DOHH2 (cell line): ENCODE measurements at regions not wholly inside any gene's neighbourhood (a gene's known extent, or its start where the extent isn't known, plus 50 kb on each side); places are given as distances from the start of the nearest gene placed in this dataset.

Experiments
- H3F3A ChIP-seq: fragments of 200-600 bp; sonication (generic), shearing (Covaris generic); 2 replicates; pipeline ENCODE4 v1.6.0; 2016; ENCODE audit warnings: antibody characterized with exemption, mild to moderate bottlenecking; ENCODE audit not compliant: control insufficient read depth, insufficient read depth
- H3K27ac ChIP-seq: fragments of 200-600 bp; sonication (generic); 2 replicates; pipeline ENCODE4 v1.5.1; 2014; ENCODE audit warnings: low read depth, mild to moderate bottlenecking, low read length, moderate library complexity
- H3K27me3 ChIP-seq: fragments of 200-600 bp; sonication (generic); 2 replicates; pipeline ENCODE4 v1.6.1; 2014; ENCODE audit warnings: mild to moderate bottlenecking, low read length, mixed read lengths; ENCODE audit not compliant: control insufficient read depth
- H3K36me3 ChIP-seq: fragments of 200-600 bp; sonication (generic); 2 replicates; pipeline ENCODE4 v1.6.1; 2014; ENCODE audit warnings: mild to moderate bottlenecking, low read length, moderate library complexity, mixed read lengths; ENCODE audit not compliant: control insufficient read depth
- H3K4me1 ChIP-seq: fragments of 200-600 bp; sonication (generic); 2 replicates; pipeline ENCODE4 v1.6.1; 2014; ENCODE audit warnings: mild to moderate bottlenecking, low read length, mixed read lengths; ENCODE audit not compliant: control insufficient read depth
- H3K4me2 ChIP-seq: fragments of 200-600 bp; sonication (generic); 2 replicates; pipeline ENCODE4 v1.6.0; 2014; ENCODE audit warnings: mild to moderate bottlenecking, low read length, moderate library complexity
- H3K4me3 ChIP-seq: fragments of 200-600 bp; sonication (generic); 2 replicates; pipeline ENCODE4 v1.5.1; 2014; ENCODE audit warnings: mild to moderate bottlenecking, low read length, mixed read lengths
- H3K79me2 ChIP-seq: fragments of 200-600 bp; sonication (generic); 2 replicates; pipeline ENCODE4 v1.6.1; 2014; ENCODE audit warnings: mild to moderate bottlenecking, low read length, mixed read lengths; ENCODE audit not compliant: control insufficient read depth
- H3K9me2 ChIP-seq: fragments of 200-600 bp; sonication (generic); replicated peaks from 2 replicates; pipeline ENCODE4 v1.6.1; 2014; ENCODE audit warnings: mild to moderate bottlenecking, low read length, mixed read lengths; ENCODE audit not compliant: control insufficient read depth
- H3K9me3 ChIP-seq: fragments of 200-600 bp; sonication (generic); 2 replicates; pipeline ENCODE4 v1.6.1; 2014; ENCODE audit warnings: antibody characterized with exemption, low read length, mixed read lengths; ENCODE audit not compliant: control insufficient read depth, insufficient read depth
- H4K20me1 ChIP-seq: fragments of 200-600 bp; sonication (generic); 2 replicates; pipeline ENCODE4 v1.6.0; 2014; ENCODE audit warnings: low read depth, mild to moderate bottlenecking, antibody characterized with exemption, low read length, moderate library complexity; ENCODE audit not compliant: control insufficient read depth, insufficient read depth
- CTCF ChIP-seq: fragments of 200-600 bp; sonication (generic); IDR thresholded peaks from one replicate; pipeline ENCODE4 v1.5.1; 2014; ENCODE audit warnings: antibody characterized with exemption, mild to moderate bottlenecking, low read depth, low read length; ENCODE audit not compliant: poor library complexity, severe bottlenecking
- EZH2phosphoT487 ChIP-seq: fragments of 200-600 bp; sonication (generic); IDR thresholded peaks from 2 replicates; pipeline ENCODE4 v1.6.1; 2017; ENCODE audit warnings: borderline replicate concordance, mild to moderate bottlenecking, antibody characterized with exemption, low read length, moderate library complexity, mixed read lengths

DNA sequence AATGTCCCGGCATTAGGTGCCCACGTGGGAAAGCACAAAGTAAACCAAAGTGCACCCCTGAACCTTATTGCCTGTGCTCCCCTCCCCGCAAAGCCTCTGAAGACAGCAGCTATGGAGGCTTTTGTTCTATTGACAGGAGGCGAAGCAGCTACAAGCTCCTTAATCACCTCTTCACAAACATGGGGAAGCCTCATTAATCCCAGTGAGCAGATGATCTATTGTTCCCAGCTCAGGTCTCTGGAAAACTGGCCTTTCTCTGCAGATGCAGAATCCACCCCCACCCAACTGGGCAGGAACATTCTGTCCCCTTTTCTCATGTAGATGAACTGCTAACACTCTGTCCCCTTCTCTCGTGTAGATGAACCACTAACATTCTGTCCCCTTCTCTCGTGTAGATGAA is 190.5 kb upstream of the CSF3R start:
- no peaks in the 10 kb centered on the region for H3K36me3 ChIP-seq
- H4K20me1 ChIP-seq, result no peaks in the 10 kb centered on the region
- H3K4me2 ChIP-seq, result no peak overlapping the region
- H3K4me1 ChIP-seq, result no peaks in the 10 kb centered on the region
- H3K9me2 ChIP-seq, result no peaks in the 10 kb centered on the region
- H3K27me3 ChIP-seq, result peaks cover 9% of the 10 kb centered on the region
- H3K79me2 ChIP-seq, result no peaks in the 10 kb centered on the region
- no peak overlapping the region for H3K4me3 ChIP-seq
- H3F3A ChIP-seq, result no peaks in the 10 kb centered on the region
- H3K9me3 ChIP-seq, result no peaks in the 10 kb centered on the region
- H3K27ac ChIP-seq, result no peak overlapping the region
- TF ChIP-seq EZH2phosphoT487, result no peak
- TF ChIP-seq CTCF, result no peak

GRCh38 chr1:36669262-36669661 is 186.5 kb upstream of the CSF3R start:
- no peaks in the 10 kb centered on the region for H3K36me3 ChIP-seq
- H3K4me2 ChIP-seq, result no peak overlapping the region
- no peaks in the 10 kb centered on the region for H3K9me3 ChIP-seq
- no peaks in the 10 kb centered on the region for H3F3A ChIP-seq
- H3K27ac ChIP-seq, result no peak overlapping the region
- H3K4me3 ChIP-seq, result no peak overlapping the region
- H4K20me1 ChIP-seq, result no peaks in the 10 kb centered on the region
- TF ChIP-seq EZH2phosphoT487 (no peak), CTCF (no peak)
- H3K27me3 ChIP-seq, result peaks cover 8% of the 10 kb centered on the region
- H3K4me1 ChIP-seq, result no peaks in the 10 kb centered on the region
- H3K79me2 ChIP-seq, result no peaks in the 10 kb centered on the region
- H3K9me2 ChIP-seq, result no peaks in the 10 kb centered on the region

DNA sequence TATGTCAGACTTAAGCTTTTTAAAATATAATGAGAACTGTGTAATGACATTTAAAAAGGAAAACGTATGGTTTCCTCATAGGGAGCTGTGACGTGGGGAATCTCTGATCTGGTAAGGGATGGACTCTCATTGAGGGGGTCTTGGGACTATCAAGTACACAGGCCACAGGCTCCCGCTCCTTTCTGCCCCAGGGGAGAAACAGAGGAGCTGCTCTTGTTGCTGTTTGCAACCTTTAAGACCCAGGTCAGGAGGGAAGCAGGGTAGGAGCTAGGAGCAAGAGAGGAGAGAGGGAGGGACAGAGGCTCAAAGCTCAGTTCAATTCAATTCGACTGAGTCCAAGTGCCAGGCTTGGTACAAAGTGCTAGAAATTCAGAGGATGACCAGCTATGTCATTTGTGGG is 185.1 kb upstream of the CSF3R start:
- peaks cover 8% of the 10 kb centered on the region for H3K27me3 ChIP-seq
- H4K20me1 ChIP-seq, result no peaks in the 10 kb centered on the region
- H3K4me1 ChIP-seq, result no peaks in the 10 kb centered on the region
- no peaks in the 10 kb centered on the region for H3F3A ChIP-seq
- no peaks in the 10 kb centered on the region for H3K9me3 ChIP-seq
- H3K4me2 ChIP-seq, result no peak overlapping the region
- no peaks in the 10 kb centered on the region for H3K36me3 ChIP-seq
- H3K27ac ChIP-seq, result no peak overlapping the region
- no peak overlapping the region for H3K4me3 ChIP-seq
- TF ChIP-seq CTCF, result no peak
- TF ChIP-seq EZH2phosphoT487, result no peak
- H3K79me2 ChIP-seq, result no peaks in the 10 kb centered on the region
- H3K9me2 ChIP-seq, result no peaks in the 10 kb centered on the region

- H4K20me1 ChIP-seq, result no peaks in the 10 kb centered on the region
- TF ChIP-seq EZH2phosphoT487 (no peak), CTCF (no peak)
- no peak overlapping the region for H3K4me2 ChIP-seq
- H3K79me2 ChIP-seq, result no peaks in the 10 kb centered on the region
- no peaks in the 10 kb centered on the region for H3K9me3 ChIP-seq
- no peaks in the 10 kb centered on the region for H3K4me1 ChIP-seq
- no peaks in the 10 kb centered on the region for H3F3A ChIP-seq
- H3K9me2 ChIP-seq, result no peaks in the 10 kb centered on the region
- no peaks in the 10 kb centered on the region for H3K36me3 ChIP-seq
- no peak overlapping the region for H3K4me3 ChIP-seq
- H3K27ac ChIP-seq, result no peak overlapping the region
- H3K27me3 ChIP-seq, result peaks cover 8% of the 10 kb centered on the region
Measured at GRCh38 chr1:36667256-36667655, 184.5 kb upstream of the CSF3R start.
